ENCODE measurements at regions not wholly inside any gene's neighbourhood (a gene's known extent, or its start where the extent isn't known, plus 50 kb on each side); places are given as distances from the start of the nearest gene placed in this dataset.
"Not testable (repeated sequence)": the region's sequence is repeated elsewhere in the genome, so short reads cannot be mapped to it uniquely, and the experiment has no call there.

- in situ Hi-C loops (cut with MboI; ENCODE audit: low sequenced_read_pairs): loop anchor here (25.0 kb wide), 1 partner anchor 843 kb away; no protein-coding TSS in a partner anchor
Observed at GRCh38 chrX:34279866-34280560, 147.9 kb upstream of the FAM47A start.

- in situ Hi-C loops (cut with MboI; ENCODE audit: low sequenced_read_pairs): loop anchor here (25.0 kb wide), 1 partner anchor 838 kb away; no protein-coding TSS in a partner anchor
Observed at GRCh38 chrX:34275699-34276098, 143.6 kb upstream of the FAM47A start.

- in situ Hi-C loops (cut with MboI; ENCODE audit: low sequenced_read_pairs): no loop called here
Observed at GRCh38 chrX:34270434-34270833, 138.3 kb upstream of the FAM47A start.

GRCh38 chrX:34238896-34239295, 106.8 kb upstream of the FAM47A start:
- in situ Hi-C loops (cut with MboI; ENCODE audit: low sequenced_read_pairs): no loop called here

DNA sequence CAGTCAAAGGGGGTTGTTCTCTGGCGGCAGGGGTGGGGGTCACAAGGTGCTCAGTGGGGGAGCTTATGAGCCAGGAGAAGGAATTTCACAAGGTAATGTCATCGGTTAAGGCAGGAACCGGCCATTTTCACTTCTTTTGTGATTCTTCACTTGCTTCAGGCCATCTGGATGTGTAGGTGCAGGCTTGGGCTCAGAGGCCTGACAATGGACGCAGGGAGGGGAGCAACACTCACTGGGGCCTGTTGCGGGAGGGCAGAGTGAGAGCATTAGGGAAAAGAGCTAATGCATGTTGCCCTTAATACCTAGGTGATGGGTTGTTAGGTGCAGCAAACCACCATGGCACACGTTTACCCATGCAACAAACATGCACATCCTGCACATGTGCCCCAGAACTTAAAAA, 98.0 kb upstream of the FAM47A start:
- in situ Hi-C loops (cut with MboI; ENCODE audit: low sequenced_read_pairs): not testable (repeated sequence)

- in situ Hi-C loops (cut with MboI; ENCODE audit: low sequenced_read_pairs): no loop called here
Observed at GRCh38 chrX:34227804-34228203, 95.7 kb upstream of the FAM47A start.

GRCh38 chrX:34223574-34223973, 91.5 kb upstream of the FAM47A start:
- in situ Hi-C loops (cut with MboI; ENCODE audit: low sequenced_read_pairs): no loop called here

DNA sequence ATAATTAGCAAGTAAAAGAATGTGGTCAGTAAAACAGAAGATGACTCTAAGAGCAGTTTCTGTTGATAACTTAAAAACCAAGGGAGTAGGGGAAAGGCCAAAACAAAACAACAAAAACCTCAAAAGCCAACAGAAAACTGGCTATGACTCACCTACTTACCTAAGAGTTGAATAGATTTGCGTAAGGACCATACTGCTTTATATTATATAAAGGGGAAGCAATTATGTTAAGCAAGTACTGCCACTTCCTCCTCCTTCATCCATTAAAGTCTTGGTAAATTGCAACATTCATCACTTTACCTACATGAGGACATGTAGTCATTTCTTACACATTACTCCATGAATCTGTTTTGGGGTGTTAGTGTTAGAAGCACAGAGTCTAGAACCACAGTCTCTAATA, 85.9 kb upstream of the FAM47A start:
- in situ Hi-C loops (cut with MboI; ENCODE audit: low sequenced_read_pairs): no loop called here

GRCh38 chrX:34197946-34198345, 65.8 kb upstream of the FAM47A start:
- in situ Hi-C loops (cut with MboI; ENCODE audit: low sequenced_read_pairs): no loop called here
